HEK293T (cell line): ENCODE measurements at regions not wholly inside any gene's neighbourhood (a gene's known extent, or its start where the extent isn't known, plus 50 kb on each side); places are given as distances from the start of the nearest gene placed in this dataset.

Experiments used
- CTCF ChIA-PET: fragments of 350-600 bp; formaldehyde crosslinking; extraction: SDS; loops from one replicate; lab custom pipeline; 2021; ENCODE audit warnings: antibody characterized with exemption, inconsistent platforms; lab: Yijun Ruan, JAX
- POLR2A ChIA-PET: fragments of 350-600 bp; formaldehyde crosslinking; extraction: SDS; loops from one replicate; lab custom pipeline; 2020; ENCODE audit warnings: antibody characterized with exemption, inconsistent platforms; lab: Yijun Ruan, JAX
- DNase-seq: peaks from one replicate; pipeline ENCODE4 v3.0.0; 2012; ENCODE audit warnings: mixed read lengths; ENCODE audit errors: extremely low spot score
- ARNT ChIP-seq: fragments of 450-650 bp; IDR thresholded peaks from 2 replicates; pipeline ENCODE4 v1.6.1; 2017; ENCODE audit warnings: mild to moderate bottlenecking
- BHLHE40 ChIP-seq: fragments of 450-650 bp; IDR thresholded peaks from 2 replicates; pipeline ENCODE4 v1.6.1; 2016; ENCODE audit warnings: mild to moderate bottlenecking, moderate library complexity, borderline replicate concordance
- CTBP1 ChIP-seq: fragments of 450-650 bp; IDR thresholded peaks from 2 replicates; pipeline ENCODE4 v1.6.1; 2016; ENCODE audit warnings: borderline replicate concordance
- ELF4 ChIP-seq: fragments of 450-650 bp; IDR thresholded peaks from 2 replicates; pipeline ENCODE4 v1.6.1; 2017; ENCODE audit warnings: antibody characterized with exemption
- FOXA1 ChIP-seq: fragments of 450-650 bp; IDR thresholded peaks from 2 replicates; pipeline ENCODE4 v1.6.1; 2016; ENCODE audit warnings: mild to moderate bottlenecking
- FOXK2 ChIP-seq: fragments of 450-650 bp; IDR thresholded peaks from 2 replicates; pipeline ENCODE4 v1.6.1; 2016; ENCODE audit warnings: mild to moderate bottlenecking
- FOXM1 ChIP-seq: fragments of 450-650 bp; IDR thresholded peaks from 2 replicates; pipeline ENCODE4 v1.6.1; 2017; ENCODE audit warnings: mild to moderate bottlenecking, borderline replicate concordance
- HDGF ChIP-seq: fragments of 450-650 bp; IDR thresholded peaks from 2 replicates; pipeline ENCODE4 v1.6.1; 2017; ENCODE audit warnings: antibody characterized with exemption, borderline replicate concordance
- L3MBTL2 ChIP-seq: fragments of 450-650 bp; conservative IDR thresholded peaks from 2 replicates; pipeline ENCODE4 v1.6.1; 2016; ENCODE audit warnings: mild to moderate bottlenecking
- LEF1 ChIP-seq: fragments of 450-650 bp; IDR thresholded peaks from 2 replicates; pipeline ENCODE4 v1.6.1; 2017; ENCODE audit warnings: mild to moderate bottlenecking, borderline replicate concordance
- NFRKB ChIP-seq: fragments of 450-650 bp; IDR thresholded peaks from 2 replicates; pipeline ENCODE4 v1.6.1; 2016; ENCODE audit warnings: mild to moderate bottlenecking, moderate library complexity
- SP1 ChIP-seq: fragments of 450-650 bp; IDR thresholded peaks from 2 replicates; pipeline ENCODE4 v1.6.1; 2017
- SUZ12 ChIP-seq: fragments of 450-650 bp; IDR thresholded peaks from 2 replicates; pipeline ENCODE4 v1.6.1; 2016; ENCODE audit warnings: mild to moderate bottlenecking
- TARDBP ChIP-seq: fragments of 450-650 bp; IDR thresholded peaks from 2 replicates; pipeline ENCODE4 v1.6.1; 2016
- ZNF384 ChIP-seq: fragments of 450-650 bp; IDR thresholded peaks from 2 replicates; pipeline ENCODE4 v1.6.1; 2016
- TF ChIP-seq, protein P1 (sequence below): fragments of 450-650 bp; IDR thresholded peaks from 2 replicates; pipeline ENCODE4 v1.6.1; 2016

DNA sequence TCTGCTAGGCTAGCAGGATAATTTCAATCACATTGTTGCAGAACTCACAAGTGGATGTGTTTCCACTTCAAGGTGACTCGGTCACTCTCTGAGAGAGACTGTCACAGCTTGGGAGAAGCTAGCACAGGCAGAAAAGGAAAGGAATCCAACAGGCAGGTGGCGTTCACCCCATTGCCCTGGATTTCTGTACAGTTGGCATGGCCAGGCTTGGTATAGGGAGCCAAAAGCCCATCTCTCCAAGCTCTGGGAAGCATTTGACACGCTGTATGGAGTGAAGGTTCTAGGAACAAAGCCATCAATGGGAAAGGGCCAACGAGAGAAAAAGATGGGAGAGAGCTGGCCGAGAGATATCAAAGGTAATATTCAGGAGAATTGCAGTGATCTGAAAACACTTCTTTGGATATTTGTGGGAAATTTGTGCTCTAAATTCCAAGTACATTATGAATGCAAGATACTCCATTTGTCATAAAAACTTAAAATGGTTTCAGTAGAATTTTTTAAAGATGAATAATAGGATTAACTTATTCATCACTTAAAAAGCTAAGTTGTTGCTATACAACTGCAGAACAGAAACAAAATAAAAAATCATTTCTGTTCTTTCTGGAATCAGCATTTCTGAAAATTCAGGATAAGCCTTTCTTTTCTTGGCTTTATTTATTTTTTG is 223.5 kb upstream of the NTM start:
- TF ChIP-seq SUZ12, result no peak
- no peak for TF ChIP-seq BHLHE40
- TF ChIP-seq ELF4, result no peak
- TF ChIP-seq FOXA1, result no peak
- TF ChIP-seq TARDBP, result no peak
- TF ChIP-seq CTBP1, result no peak
- no peak for TF ChIP-seq SP1
- no peak for DNase-seq
- ChIA-PET POLR2A (no interaction called here), CTCF (no interaction called here)

DNA sequence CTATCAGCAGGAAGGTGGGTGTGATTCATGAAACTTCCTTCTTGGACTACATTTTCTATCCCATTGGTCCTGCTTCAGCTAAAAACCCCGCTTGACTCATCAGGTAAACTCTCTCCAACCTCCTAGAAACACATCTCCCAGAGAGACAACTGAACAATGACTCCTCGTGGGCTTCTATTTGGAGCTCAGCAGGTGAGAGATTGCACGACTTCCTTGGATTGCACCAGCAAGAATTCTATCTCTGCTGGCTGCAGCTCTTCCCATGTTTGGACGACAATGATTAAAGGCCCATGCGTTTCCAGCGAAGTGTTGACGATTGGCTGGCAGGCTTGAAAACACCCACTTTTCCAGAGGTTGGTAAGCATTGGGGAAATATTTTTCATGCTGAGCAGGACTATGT is 216.1 kb upstream of the NTM start:
- no peak for TF ChIP-seq FOXM1
- TF ChIP-seq SP1, result no peak
- TF ChIP-seq TARDBP, result no peak
- no peak for TF ChIP-seq FOXA1
- no peak for TF ChIP-seq BHLHE40
- TF ChIP-seq NFRKB, result no peak
- TF ChIP-seq LEF1, result no peak
- TF ChIP-seq SUZ12, result no peak
- TF ChIP-seq ZNF384, result no peak
- TF ChIP-seq ELF4, result no peak
- TF ChIP-seq FOXK2, result no peak
- TF ChIP-seq, protein P1, sequence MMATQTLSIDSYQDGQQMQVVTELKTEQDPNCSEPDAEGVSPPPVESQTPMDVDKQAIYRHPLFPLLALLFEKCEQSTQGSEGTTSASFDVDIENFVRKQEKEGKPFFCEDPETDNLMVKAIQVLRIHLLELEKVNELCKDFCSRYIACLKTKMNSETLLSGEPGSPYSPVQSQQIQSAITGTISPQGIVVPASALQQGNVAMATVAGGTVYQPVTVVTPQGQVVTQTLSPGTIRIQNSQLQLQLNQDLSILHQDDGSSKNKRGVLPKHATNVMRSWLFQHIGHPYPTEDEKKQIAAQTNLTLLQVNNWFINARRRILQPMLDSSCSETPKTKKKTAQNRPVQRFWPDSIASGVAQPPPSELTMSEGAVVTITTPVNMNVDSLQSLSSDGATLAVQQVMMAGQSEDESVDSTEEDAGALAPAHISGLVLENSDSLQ, result no peak
- TF ChIP-seq L3MBTL2, result no peak
- ChIA-PET POLR2A (no interaction called here), CTCF (no interaction called here)
- DNase-seq, result no peak

DNA sequence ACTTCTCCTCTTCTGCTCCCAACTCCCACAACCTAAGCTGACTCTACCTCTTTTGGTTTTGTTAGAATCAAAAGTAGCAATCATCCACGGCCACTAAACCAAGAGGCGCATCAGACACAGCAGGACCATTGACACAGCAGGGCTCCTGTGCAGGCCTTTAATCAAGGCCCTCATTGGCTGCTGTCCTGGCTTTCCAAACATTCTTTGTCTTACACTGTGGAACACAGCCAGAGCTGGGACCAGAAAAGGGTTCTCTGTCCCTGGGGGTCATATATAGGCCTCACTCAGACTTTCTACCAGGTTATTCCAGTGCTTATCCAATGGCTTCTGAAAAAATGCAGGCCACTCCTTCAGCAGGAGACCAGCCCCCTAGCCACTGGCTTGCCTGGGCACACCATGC is 212.7 kb upstream of the NTM start:
- TF ChIP-seq HDGF (no peak), FOXA1 (no peak), CTBP1 (no peak), LEF1 (no peak), FOXK2 (no peak), FOXM1 (no peak), ARNT (no peak), SUZ12 (no peak), ZNF384 (no peak), ELF4 (no peak), SP1 (no peak), L3MBTL2 (no peak), BHLHE40 (no peak), NFRKB (no peak), TARDBP (no peak)
- TF ChIP-seq, protein P1, result no peak
- ChIA-PET CTCF (no interaction called here), POLR2A (no interaction called here)
- DNase-seq, result no peak

DNA sequence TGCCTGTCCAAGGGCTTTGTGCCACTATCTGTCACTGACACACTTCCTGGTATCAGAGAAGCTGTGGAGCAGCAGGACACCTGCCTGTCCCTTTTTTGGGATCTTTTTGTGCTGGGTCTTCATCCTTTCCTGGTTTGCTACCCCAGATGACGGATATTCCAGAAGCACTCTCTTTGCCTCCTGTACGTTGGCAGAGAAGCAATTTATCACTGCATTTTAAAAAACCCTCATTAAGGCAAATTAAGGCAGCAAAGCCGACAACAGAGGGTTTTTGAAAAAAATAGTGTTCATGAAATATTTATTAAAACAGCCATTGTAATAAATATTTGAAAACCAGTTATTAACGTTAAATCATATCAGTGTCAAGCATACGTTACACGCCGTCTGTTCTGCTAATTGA is 209.6 kb upstream of the NTM start:
- ChIA-PET POLR2A (no interaction called here), CTCF (no interaction called here)
- TF ChIP-seq, protein P1, result no peak
- TF ChIP-seq SUZ12 (no peak), ZNF384 (no peak), FOXM1 (no peak), CTBP1 (no peak), LEF1 (no peak), FOXK2 (no peak), SP1 (no peak), ELF4 (no peak), FOXA1 (no peak), NFRKB (no peak), L3MBTL2 (no peak)
- no peak for DNase-seq

DNA sequence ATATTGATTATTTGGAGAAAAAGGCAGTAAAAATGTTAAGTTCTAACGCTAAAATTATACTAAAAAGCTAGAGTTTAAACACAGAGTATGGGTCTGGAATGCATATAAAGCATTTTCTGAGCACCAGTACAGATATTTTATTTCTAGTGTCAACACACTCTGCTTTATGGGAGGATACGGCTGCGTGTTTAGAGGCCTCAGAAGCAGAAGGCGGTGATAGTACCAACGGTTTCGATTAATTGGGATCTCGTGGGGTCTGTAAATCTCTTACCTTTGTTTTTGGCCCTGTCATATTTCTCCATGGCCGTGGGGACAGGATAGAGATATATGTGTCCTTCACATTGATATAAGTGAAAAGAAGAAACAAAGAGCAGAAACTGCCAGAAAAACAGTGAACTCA is 206.8 kb upstream of the NTM start:
- TF ChIP-seq HDGF (no peak), L3MBTL2 (no peak), NFRKB (no peak), FOXA1 (no peak), ZNF384 (no peak), CTBP1 (no peak), SP1 (no peak), LEF1 (no peak)
- TF ChIP-seq, protein P1, result no peak
- POLR2A ChIA-PET, result no interaction called here
- CTCF ChIA-PET, result no interaction called here
- no peak for DNase-seq

DNA sequence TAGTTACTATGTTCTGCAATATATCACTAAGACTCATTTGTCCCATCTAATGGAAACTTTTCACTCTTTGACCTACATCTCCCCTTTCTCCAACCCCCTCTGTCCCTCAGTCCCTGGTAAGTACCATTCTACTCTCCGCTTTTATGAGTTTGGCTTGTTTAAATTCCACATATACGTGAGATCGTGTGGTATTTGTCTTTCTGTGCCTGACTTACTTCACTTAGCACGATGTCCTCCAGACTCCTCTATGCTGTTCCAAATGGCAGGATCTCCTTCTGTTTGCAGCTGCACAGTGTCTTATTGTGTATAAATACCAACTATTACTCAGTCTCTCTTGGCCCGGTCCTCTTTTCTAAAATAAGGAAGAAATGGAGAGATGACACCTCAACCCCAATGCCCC is 205.4 kb upstream of the NTM start:
- TF ChIP-seq HDGF, result no peak
- ChIA-PET CTCF (no interaction called here), POLR2A (no interaction called here)
- DNase-seq, result no peak
